PC-9 (cell line): ENCODE measurements at regions not wholly inside any gene's neighbourhood (a gene's known extent, or its start where the extent isn't known, plus 50 kb on each side); places are given as distances from the start of the nearest gene placed in this dataset.

Experiments
- BruUV-seq: library from RNA; stranded (reverse); fragments of 400-500 nt; replicated peaks from 2 replicates; lab custom pipeline; 2021; lab: Mats Ljungman, UMichigan
- CTCF ChIA-PET: fragments of 300-600 bp; sonication (Branson Sonifier 250); formaldehyde crosslinking; loops from one replicate; lab custom pipeline; 2022; ENCODE audit warnings: antibody characterized with exemption; lab: Charles Lee
- POLR2A ChIA-PET: fragments of 300-600 bp; sonication (Branson Sonifier 250); formaldehyde crosslinking; loops from one replicate; lab custom pipeline; 2022; ENCODE audit warnings: antibody characterized with exemption; ENCODE audit not compliant: unreplicated experiment; lab: Charles Lee
- DNase-seq, 2 experiments: peaks; one replicate each; pipeline versions ENCODE4 v3.0.0 to v3.0.0-alpha.2; 2015 to 2022; ENCODE audit warnings: mixed read lengths in 1 of 2
- H2AFZ ChIP-seq: fragments of 200-600 bp; sonication (generic); 2 replicates; pipeline ENCODE4 v1.8.1; 2017; ENCODE audit warnings: antibody characterized with exemption
- H3F3A ChIP-seq: fragments of 200-600 bp; sonication (generic); 2 replicates; pipeline ENCODE4 v1.8.1; 2017; ENCODE audit warnings: antibody characterized with exemption, mild to moderate bottlenecking, low read depth; ENCODE audit not compliant: insufficient read depth
- H3K27ac ChIP-seq: fragments of 200-600 bp; sonication (generic); 2 replicates; pipeline ENCODE4 v1.6.1; 2016; ENCODE audit warnings: mixed run types
- H3K27me3 ChIP-seq: fragments of 200-600 bp; sonication (generic); 2 replicates; pipeline ENCODE4 v1.6.1; 2016; ENCODE audit warnings: low read depth, mixed run types; ENCODE audit not compliant: insufficient read depth
- H3K36me3 ChIP-seq: fragments of 200-600 bp; sonication (generic); 2 replicates; pipeline ENCODE4 v1.6.1; 2016; ENCODE audit warnings: low read depth, mixed run types
- H3K4me1 ChIP-seq: fragments of 200-600 bp; sonication (generic); replicated peaks from 2 replicates; pipeline ENCODE4 v1.6.1; 2016; ENCODE audit warnings: mixed run types; ENCODE audit not compliant: insufficient read depth
- H3K4me2 ChIP-seq: fragments of 200-600 bp; sonication (generic); 2 replicates; pipeline ENCODE4 v1.6.1; 2017; ENCODE audit warnings: mixed run types
- H3K4me3 ChIP-seq: fragments of 200-600 bp; sonication (generic); 2 replicates; pipeline ENCODE4 v1.6.1; 2016; ENCODE audit warnings: mixed run types
- H3K79me2 ChIP-seq: fragments of 200-600 bp; sonication (generic); 2 replicates; pipeline ENCODE4 v1.6.1; 2017; ENCODE audit warnings: low read depth, mixed run types
- H3K9me2 ChIP-seq: fragments of 200-600 bp; sonication (generic); 2 replicates; pipeline ENCODE4 v1.8.1; 2017; ENCODE audit warnings: mild to moderate bottlenecking; ENCODE audit not compliant: insufficient read depth
- H3K9me3 ChIP-seq: fragments of 200-600 bp; sonication (generic); 2 replicates; pipeline ENCODE4 v1.8.1; 2016; ENCODE audit warnings: low read depth; ENCODE audit not compliant: insufficient read depth
- H4K20me1 ChIP-seq: fragments of 200-600 bp; sonication (generic); 2 replicates; pipeline ENCODE4 v1.8.1; 2017; ENCODE audit not compliant: insufficient read depth
- EZH2 ChIP-seq: fragments of 200-600 bp; sonication (generic); IDR thresholded peaks from 2 replicates; pipeline ENCODE4 v1.8.0; 2017; ENCODE audit warnings: antibody characterized with exemption, low read depth
- intact Hi-C: fragments of 100-400 bp; cut with micrococcal nuclease; formaldehyde crosslinking; loops from one replicate; pipeline ENCODE4 v1.10.0; 2022; ENCODE audit not compliant: unreplicated experiment
- TF ChIP-seq, protein P1 (sequence below): fragments of 200-600 bp; sonication (generic); conservative IDR thresholded peaks from 2 replicates; pipeline ENCODE4 v1.6.1; 2017; ENCODE audit warnings: mixed run types, antibody characterized with exemption, mild to moderate bottlenecking, moderate library complexity

DNA sequence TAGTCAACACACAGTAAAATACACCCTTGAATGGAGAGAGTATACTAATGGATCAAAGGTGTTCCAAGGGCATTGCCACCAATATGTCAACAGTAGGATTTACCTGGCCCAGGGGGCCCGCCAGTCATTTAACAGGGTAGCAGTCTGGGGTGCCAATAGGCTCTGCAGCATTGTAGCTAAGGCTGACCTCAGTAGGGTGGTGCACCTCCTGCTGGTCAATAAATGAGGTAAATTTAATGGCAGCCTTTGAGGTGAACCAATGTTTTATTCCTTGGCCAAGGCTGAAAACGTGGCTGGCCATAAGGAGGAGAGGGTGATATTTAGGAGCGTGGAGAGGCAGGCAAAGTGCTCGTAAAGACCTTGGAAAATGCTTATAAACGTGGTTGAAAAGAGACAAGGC lies 147.2 kb downstream of the RPS12 start:
- H3K4me3 ChIP-seq = no peak overlapping the region
- intact Hi-C loops = loop anchor here (2.0 to 5.0 kb wide), 4 partner anchors 226 to 955 kb away; partner anchors contain the start of gene EYA4
- no TSS peak for BruUV-seq
- H3K9me2 ChIP-seq = no peaks in the 10 kb centered on the region
- peak overlapping the region; percentile 45 for H3K4me2 ChIP-seq
- POLR2A ChIA-PET = no interaction called here
- no peaks in the 10 kb centered on the region for H3K27me3 ChIP-seq
- peaks cover 29% of the 10 kb centered on the region for H3K4me1 ChIP-seq
- peak overlapping the region; percentile 33; the same call in 1 of the 2 replicates for H3K27ac ChIP-seq
- DNase-seq = no peak
- 0 out of 2 replicates have a peak, but pooled peaks cover 3% of the 10 kb centered on the region for H3F3A ChIP-seq
- H3K79me2 ChIP-seq = no peaks in the 10 kb centered on the region
- CTCF ChIA-PET = interaction anchor here (0.6 to 0.9 kb wide), 2 partner anchors 24 to 170 kb away, joined by 3 to 5 read pairs; no protein-coding TSS in a partner anchor
- no peak overlapping the region for H2AFZ ChIP-seq
- H3K9me3 ChIP-seq = no peaks in the 10 kb centered on the region
- no peak for TF ChIP-seq EZH2
- TF ChIP-seq, protein P1, sequence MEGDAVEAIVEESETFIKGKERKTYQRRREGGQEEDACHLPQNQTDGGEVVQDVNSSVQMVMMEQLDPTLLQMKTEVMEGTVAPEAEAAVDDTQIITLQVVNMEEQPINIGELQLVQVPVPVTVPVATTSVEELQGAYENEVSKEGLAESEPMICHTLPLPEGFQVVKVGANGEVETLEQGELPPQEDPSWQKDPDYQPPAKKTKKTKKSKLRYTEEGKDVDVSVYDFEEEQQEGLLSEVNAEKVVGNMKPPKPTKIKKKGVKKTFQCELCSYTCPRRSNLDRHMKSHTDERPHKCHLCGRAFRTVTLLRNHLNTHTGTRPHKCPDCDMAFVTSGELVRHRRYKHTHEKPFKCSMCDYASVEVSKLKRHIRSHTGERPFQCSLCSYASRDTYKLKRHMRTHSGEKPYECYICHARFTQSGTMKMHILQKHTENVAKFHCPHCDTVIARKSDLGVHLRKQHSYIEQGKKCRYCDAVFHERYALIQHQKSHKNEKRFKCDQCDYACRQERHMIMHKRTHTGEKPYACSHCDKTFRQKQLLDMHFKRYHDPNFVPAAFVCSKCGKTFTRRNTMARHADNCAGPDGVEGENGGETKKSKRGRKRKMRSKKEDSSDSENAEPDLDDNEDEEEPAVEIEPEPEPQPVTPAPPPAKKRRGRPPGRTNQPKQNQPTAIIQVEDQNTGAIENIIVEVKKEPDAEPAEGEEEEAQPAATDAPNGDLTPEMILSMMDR = no peak
- H4K20me1 ChIP-seq = no peaks in the 10 kb centered on the region
- no peaks in the 10 kb centered on the region for H3K36me3 ChIP-seq

DNA sequence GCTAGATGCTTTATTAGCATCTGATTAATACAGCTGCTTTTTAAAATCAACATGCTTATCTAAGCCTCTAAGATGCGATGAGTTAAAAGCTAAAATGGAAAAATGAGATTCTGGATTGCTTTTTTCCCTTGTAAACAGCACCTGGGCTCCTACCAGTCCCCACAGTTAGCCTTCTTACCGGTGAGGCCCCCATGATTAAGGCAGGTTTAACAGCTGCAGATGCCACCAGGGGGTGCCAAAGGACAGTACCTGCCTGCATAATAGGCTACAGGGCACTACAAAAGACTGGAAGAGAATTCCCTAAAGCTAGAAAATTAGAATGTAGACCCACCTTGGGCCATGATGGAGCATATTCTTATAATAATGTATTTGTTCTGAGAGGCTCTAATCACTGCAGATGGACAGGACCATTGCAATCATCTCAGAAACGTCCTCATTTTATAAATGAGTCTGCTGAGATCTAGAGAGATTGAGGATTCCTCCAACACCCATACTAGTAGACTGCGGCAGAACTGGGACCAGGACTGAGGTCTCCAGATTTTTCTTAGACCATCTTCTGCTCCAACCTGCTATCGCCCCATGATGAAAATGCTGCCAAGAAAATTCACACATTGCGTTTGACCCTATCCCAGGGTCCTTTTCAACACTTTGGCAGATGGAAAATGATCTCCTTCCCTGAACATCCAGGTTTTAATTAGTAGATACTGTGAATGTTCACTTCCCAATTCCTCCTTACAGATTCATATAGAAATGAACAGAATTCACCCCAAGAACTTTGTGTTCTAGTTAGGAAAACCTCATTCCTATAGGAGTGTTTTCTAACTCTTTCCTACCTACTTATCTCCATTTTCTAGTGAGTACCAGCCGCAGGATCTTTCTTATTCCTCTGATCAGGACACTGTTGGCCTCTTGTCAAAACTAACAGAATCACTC lies 148.8 kb downstream of the RPS12 start:
- no peaks in the 10 kb centered on the region for H3K9me3 ChIP-seq
- intact Hi-C loops = loop anchor here (1.0 to 5.0 kb wide), 8 partner anchors 133 to 958 kb away; partner anchors contain the start of gene EYA4
- peak; percentile 61 to 65 for DNase-seq
- no TSS peak for BruUV-seq
- TF ChIP-seq EZH2 = no peak
- TF ChIP-seq, protein P1 = peak; percentile 92
- no peaks in the 10 kb centered on the region for H3K36me3 ChIP-seq
- H3K4me1 ChIP-seq = peaks cover 29% of the 10 kb centered on the region
- no peaks in the 10 kb centered on the region for H3K27me3 ChIP-seq
- no peaks in the 10 kb centered on the region for H3K9me2 ChIP-seq
- POLR2A ChIA-PET = interaction anchor here (0.7 kb wide), 1 partner anchor 97 kb away, joined by 6 read pairs; no protein-coding TSS in a partner anchor
- CTCF ChIA-PET = interaction anchor here (0.6 to 0.8 kb wide), 2 partner anchors 431 to 546 kb away, joined by 3 to 14 read pairs; no protein-coding TSS in a partner anchor
- no peaks in the 10 kb centered on the region for H3K79me2 ChIP-seq
- H2AFZ ChIP-seq = no peak overlapping the region
- no peak overlapping the region for H3K27ac ChIP-seq
- H3K4me3 ChIP-seq = no peak overlapping the region
- H4K20me1 ChIP-seq = no peaks in the 10 kb centered on the region
- H3K4me2 ChIP-seq = no peak overlapping the region
- 0 out of 2 replicates have a peak, but pooled peaks cover 3% of the 10 kb centered on the region for H3F3A ChIP-seq

DNA sequence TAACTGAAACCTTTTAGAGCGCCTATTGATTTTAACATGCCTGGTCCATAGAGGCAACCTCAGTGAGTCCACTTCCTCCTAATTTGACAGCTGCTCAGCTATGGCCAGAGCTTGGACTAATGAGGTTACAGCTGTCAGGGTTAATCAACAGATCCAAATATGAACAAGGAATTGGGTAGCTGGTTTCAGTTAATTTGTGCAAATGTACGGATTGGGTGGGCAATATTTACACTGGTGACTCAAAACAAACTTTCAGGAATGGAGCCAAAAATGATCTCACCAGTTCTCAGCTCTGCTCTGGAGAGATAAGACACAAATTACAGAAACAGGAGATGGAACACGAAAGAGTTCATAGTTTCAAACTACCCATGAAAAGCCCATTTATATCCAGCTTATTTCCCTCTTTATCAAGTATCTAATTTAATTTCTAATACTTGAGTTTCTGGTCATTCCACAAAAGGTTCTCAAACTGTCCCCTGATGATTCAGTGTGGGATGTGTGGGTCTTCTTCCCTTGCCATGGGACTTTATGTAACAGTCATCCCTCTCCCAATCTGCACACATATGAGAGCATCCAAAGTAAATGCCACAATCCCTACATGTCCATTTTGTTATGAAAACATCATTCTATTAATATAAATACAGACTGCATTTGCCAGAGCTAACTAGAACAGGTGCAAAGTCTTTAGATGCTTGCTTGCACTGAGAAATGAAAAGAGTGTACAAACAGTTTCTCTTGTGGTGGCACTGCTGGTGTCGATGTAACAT lies 149.9 kb downstream of the RPS12 start:
- ChIA-PET POLR2A (no interaction called here), CTCF (no interaction called here)
- H3K4me2 ChIP-seq = peak overlapping the region; percentile 8; the same call in 1 of the 2 replicates

More for the DNA sequence above, 149.9 kb downstream of the RPS12 start:
- H3K9me3 ChIP-seq = no peaks in the 10 kb centered on the region
- no peak overlapping the region for H3K27ac ChIP-seq
- H3F3A ChIP-seq = 0 out of 2 replicates have a peak, but pooled peaks cover 3% of the 10 kb centered on the region
- DNase-seq = peak; percentile 6 to 51
- no peaks in the 10 kb centered on the region for H3K27me3 ChIP-seq
- no TSS peak for BruUV-seq
- no peak overlapping the region for H3K4me3 ChIP-seq
- no peaks in the 10 kb centered on the region for H4K20me1 ChIP-seq
- TF ChIP-seq, protein P1 = no peak
- no peak for TF ChIP-seq EZH2
- peaks cover 29% of the 10 kb centered on the region for H3K4me1 ChIP-seq
- H3K79me2 ChIP-seq = no peaks in the 10 kb centered on the region
- no peaks in the 10 kb centered on the region for H3K9me2 ChIP-seq
- intact Hi-C loops = loop anchor here (5.0 kb wide), 3 partner anchors 223 to 297 kb away; partner anchors contain the start of gene EYA4
- H2AFZ ChIP-seq = no peak overlapping the region
- no peaks in the 10 kb centered on the region for H3K36me3 ChIP-seq
